Glomerular visceral epithelial cell (primary cell): ENCODE measurements at regions not wholly inside any gene's neighbourhood (a gene's known extent, or its start where the extent isn't known, plus 50 kb on each side); places are given as distances from the start of the nearest gene placed in this dataset.
"Not testable (repeated sequence)": the region's sequence is repeated elsewhere in the genome, so short reads cannot be mapped to it uniquely, and the experiment has no call there.

ENCODE experiments used
- DNase-seq: peaks from one replicate; pipeline ENCODE4 v3.0.0-alpha.2; 2016; ENCODE audit errors: extremely low spot score

- no peak for DNase-seq
Measured at GRCh38 chr21:22754746-22755145, 1756.5 kb downstream of the NCAM2 start.

GRCh38 chr21:22758478-22758877, 1760.3 kb downstream of the NCAM2 start:
- peak; percentile 23 for DNase-seq

- DNase-seq: no peak
Measured at GRCh38 chr21:22762463-22762862, 1764.3 kb downstream of the NCAM2 start.

- DNase-seq: no peak
Measured at GRCh38 chr21:22763442-22763841, 1765.2 kb downstream of the NCAM2 start.

GRCh38 chr21:22764222-22764621, 1766.0 kb downstream of the NCAM2 start:
- no peak for DNase-seq

- no peak for DNase-seq
Measured at GRCh38 chr21:22791376-22791775, 1793.2 kb downstream of the NCAM2 start.

GRCh38 chr21:22791986-22792560, 1793.9 kb downstream of the NCAM2 start:
- peak; percentile 42 for DNase-seq

GRCh38 chr21:22795091-22795490, 1796.9 kb downstream of the NCAM2 start:
- no peak for DNase-seq

- DNase-seq: no peak
Measured at GRCh38 chr21:22795644-22796043, 1797.4 kb downstream of the NCAM2 start.

GRCh38 chr21:22796147-22796546, 1797.9 kb downstream of the NCAM2 start:
- no peak for DNase-seq

- DNase-seq: no peak
Measured at GRCh38 chr21:22804151-22804550, 1805.9 kb downstream of the NCAM2 start.

GRCh38 chr21:22806278-22806677, 1808.1 kb downstream of the NCAM2 start:
- DNase-seq: no peak

GRCh38 chr21:22813201-22813600, 1815.0 kb downstream of the NCAM2 start:
- DNase-seq: no peak

- not testable (repeated sequence) for DNase-seq
Measured at GRCh38 chr21:22818681-22819485, 1820.7 kb downstream of the NCAM2 start.

GRCh38 chr21:22827422-22827821, 1829.2 kb downstream of the NCAM2 start:
- no peak for DNase-seq

- no peak for DNase-seq
Measured at GRCh38 chr21:22842875-22843274, 1844.7 kb downstream of the NCAM2 start.

- no peak for DNase-seq
Measured at GRCh38 chr21:22855581-22855980, 1857.4 kb downstream of the NCAM2 start.

- DNase-seq: no peak
Measured at GRCh38 chr21:22871692-22872091, 1873.5 kb downstream of the NCAM2 start.

- no peak for DNase-seq
Measured at GRCh38 chr21:22880573-22880972, 1882.4 kb downstream of the NCAM2 start.

- no peak for DNase-seq
Measured at GRCh38 chr21:22881131-22881530, 1882.9 kb downstream of the NCAM2 start.

- peak; percentile 30 for DNase-seq
Measured at GRCh38 chr21:22885079-22885478, 1886.9 kb downstream of the NCAM2 start.

GRCh38 chr21:22885614-22886013, 1887.4 kb downstream of the NCAM2 start:
- DNase-seq: peak; percentile 11

GRCh38 chr21:22889445-22889844, 1891.2 kb downstream of the NCAM2 start:
- DNase-seq: no peak
